Fibroblast of villous mesenchyme (primary cell): ENCODE measurements at regions not wholly inside any gene's neighbourhood (a gene's known extent, or its start where the extent isn't known, plus 50 kb on each side); places are given as distances from the start of the nearest gene placed in this dataset.
"Not testable (repeated sequence)": the region's sequence is repeated elsewhere in the genome, so short reads cannot be mapped to it uniquely, and the experiment has no call there.

ENCODE experiments used
- DNase-seq: peaks from one replicate; pipeline ENCODE4 v3.0.0-alpha.2; 2010; ENCODE audit warnings: low read depth
- H3K4me3 ChIP-seq: 2 replicates; pipeline ENCODE4 v1.5.1; 2011; ENCODE audit warnings: low read depth, mild to moderate bottlenecking, low read length
- TF ChIP-seq, protein P1 (sequence below): IDR thresholded peaks from 2 replicates; pipeline ENCODE4 v1.5.1; 2012; ENCODE audit warnings: low read depth, mild to moderate bottlenecking, low read length; ENCODE audit not compliant: insufficient read depth

DNA sequence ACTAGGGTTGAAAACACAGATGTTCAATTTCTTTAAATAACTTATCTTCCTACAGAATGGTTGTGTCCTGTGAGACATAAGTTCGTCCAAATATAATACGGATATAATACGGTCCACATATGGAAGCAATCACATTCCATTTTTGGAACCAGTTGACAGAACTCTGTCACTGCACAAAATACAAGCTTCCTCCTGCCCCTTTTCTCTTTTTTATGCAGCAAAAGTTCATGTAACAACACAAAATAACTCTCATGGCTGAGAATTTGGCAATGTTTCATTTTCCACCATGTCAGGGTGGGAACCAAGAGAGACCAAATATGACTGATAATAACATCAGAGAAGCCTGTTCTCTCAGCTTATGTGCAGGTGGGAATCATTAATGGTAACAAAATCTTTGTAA is 158.1 kb upstream of the ZNF385D start:
- H3K4me3 ChIP-seq: no peak overlapping the region
- TF ChIP-seq, protein P1, sequence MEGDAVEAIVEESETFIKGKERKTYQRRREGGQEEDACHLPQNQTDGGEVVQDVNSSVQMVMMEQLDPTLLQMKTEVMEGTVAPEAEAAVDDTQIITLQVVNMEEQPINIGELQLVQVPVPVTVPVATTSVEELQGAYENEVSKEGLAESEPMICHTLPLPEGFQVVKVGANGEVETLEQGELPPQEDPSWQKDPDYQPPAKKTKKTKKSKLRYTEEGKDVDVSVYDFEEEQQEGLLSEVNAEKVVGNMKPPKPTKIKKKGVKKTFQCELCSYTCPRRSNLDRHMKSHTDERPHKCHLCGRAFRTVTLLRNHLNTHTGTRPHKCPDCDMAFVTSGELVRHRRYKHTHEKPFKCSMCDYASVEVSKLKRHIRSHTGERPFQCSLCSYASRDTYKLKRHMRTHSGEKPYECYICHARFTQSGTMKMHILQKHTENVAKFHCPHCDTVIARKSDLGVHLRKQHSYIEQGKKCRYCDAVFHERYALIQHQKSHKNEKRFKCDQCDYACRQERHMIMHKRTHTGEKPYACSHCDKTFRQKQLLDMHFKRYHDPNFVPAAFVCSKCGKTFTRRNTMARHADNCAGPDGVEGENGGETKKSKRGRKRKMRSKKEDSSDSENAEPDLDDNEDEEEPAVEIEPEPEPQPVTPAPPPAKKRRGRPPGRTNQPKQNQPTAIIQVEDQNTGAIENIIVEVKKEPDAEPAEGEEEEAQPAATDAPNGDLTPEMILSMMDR: no peak
- no peak for DNase-seq

DNA sequence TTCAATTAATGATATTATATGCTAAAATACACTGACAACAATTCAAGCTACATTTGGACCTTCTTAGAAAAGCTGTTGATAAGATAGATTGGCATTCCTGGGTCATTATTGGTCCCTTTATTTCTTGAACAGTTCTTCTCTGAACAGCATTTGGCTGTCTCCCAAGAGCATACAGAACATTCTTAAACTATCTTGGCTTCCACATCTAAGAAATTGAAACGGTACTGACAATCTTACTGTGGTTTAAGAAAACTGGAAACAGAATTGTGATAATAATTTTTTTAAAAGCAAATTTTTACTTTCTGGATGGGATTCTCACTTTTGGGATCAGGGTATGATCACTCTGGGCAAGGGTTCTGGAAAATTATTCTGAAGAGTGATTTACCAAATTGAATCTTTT is 161.7 kb upstream of the ZNF385D start:
- peak; percentile 3 for DNase-seq
- H3K4me3 ChIP-seq: no peak overlapping the region
- TF ChIP-seq, protein P1: no peak

DNA sequence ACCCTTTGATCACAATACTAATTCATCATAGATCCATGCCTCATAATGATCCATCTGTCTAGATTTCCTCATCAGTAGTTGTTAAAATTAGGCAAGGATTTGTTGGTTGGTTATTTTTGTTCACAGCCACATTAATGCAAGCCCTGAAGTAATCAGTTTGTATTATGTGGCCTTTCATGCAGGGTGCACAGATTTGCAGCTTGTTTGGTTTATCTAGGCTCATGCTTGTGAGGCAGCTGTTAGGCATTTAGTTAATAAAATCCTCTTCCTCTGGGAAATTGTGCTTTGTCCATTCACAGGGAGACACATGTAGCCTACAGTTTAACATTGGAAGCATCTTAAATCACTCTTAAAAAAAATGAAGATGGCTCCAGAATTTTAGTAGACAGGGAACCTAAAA is 162.8 kb upstream of the ZNF385D start:
- TF ChIP-seq, protein P1: no peak
- DNase-seq: peak; percentile 62
- H3K4me3 ChIP-seq: no peak overlapping the region

DNA sequence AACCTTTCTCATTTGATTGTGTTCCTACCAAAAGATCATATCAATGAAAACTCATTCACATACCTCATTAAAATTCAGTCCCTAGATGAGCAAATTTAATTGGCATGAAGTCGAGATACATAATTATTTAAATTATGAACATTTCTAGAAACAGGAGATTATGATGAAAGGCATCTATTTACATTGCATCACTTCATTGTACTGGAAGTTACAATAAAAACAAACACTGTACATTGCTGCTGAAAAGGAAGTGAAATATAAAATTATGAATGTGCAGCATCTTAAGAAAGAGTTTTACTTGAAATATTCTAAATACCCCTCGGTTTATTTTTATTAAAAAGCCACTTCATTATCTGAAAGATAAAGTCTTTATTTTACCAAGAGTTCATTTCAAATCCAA is 163.4 kb upstream of the ZNF385D start:
- no peak overlapping the region for H3K4me3 ChIP-seq
- DNase-seq: no peak
- TF ChIP-seq, protein P1: no peak

DNA sequence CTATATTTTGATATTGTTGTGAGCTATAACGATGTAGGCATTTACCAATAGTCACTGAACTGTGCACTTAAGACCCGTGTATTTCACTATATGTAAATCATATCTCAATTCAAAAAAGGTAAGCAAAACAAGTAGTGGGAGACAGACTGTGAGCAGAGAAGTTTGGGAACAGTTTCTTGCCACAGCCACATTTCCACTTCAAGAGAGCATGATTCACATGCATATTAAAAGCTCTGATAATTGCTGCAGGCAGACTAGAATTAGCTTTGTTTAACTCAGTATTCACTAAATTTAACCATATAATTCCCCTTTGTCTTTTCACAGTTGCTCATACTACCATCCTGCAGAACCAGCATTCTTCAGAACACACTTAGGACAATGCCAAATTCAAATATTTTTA is 168.4 kb upstream of the ZNF385D start:
- TF ChIP-seq, protein P1: no peak
- H3K4me3 ChIP-seq: no peak overlapping the region
- DNase-seq: no peak

DNA sequence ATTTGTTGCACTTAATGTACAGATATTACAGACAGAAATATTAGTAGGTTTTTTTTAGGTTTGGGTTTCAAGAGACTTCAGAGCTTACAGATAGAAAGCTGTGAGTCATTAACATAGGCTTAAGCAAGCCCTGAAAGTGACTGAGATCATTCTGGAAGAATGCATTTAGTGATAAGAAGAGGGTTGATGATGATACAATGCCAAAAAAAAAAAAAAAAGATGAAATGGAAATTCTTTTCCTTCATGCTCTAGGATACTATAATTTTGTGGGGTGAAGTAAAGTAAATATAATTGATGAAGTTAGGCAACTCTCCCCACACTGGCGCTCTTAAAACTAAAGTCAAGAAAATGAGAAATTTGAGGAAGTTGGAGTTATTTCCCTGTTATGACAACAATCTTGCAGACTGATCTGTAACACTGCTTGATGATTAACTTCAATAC is 169.4 kb upstream of the ZNF385D start:
- peak; percentile 53 for DNase-seq
- TF ChIP-seq, protein P1: no peak

DNA sequence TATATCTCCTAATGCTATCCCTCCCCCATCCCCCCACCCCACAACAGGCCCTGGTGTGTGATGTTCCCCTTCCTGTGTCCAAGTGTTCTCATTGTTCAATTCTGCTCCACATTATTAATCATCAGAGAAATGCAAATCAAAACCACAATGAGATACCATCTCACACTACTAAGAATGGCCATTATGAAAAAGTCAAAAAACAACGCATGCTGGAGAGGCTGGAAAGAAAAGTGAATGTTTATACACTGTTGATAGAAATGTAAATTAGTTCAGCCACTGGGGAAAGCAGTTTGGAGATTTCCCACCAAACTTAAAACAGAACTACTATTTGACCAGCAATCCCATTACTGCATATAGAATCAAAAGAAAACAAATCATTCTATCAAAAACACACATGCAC is 172.1 kb upstream of the ZNF385D start:
- not testable (repeated sequence) for H3K4me3 ChIP-seq, DNase-seq

More for the DNA sequence above, 169.4 kb upstream of the ZNF385D start:
- H3K4me3 ChIP-seq: no peak overlapping the region
